Loucy (cell line): ENCODE measurements at regions not wholly inside any gene's neighbourhood (a gene's known extent, or its start where the extent isn't known, plus 50 kb on each side); places are given as distances from the start of the nearest gene placed in this dataset.

Experiments
- H2AFZ ChIP-seq: fragments of 200-600 bp; sonication (generic); 2 replicates; pipeline ENCODE4 v1.6.0; 2016; ENCODE audit warnings: antibody characterized with exemption, mild to moderate bottlenecking, low read length, moderate library complexity
- H3F3A ChIP-seq: fragments of 200-600 bp; 2 replicates; pipeline ENCODE4 v1.6.0; 2016; ENCODE audit warnings: antibody characterized with exemption, low read depth, mild to moderate bottlenecking
- H3K27me3 ChIP-seq: fragments of 200-600 bp; sonication (generic); 2 replicates; pipeline ENCODE4 v1.6.1; 2014; ENCODE audit warnings: low read length, mild to moderate bottlenecking; ENCODE audit not compliant: insufficient read depth, poor library complexity, severe bottlenecking
- H3K36me3 ChIP-seq: fragments of 200-600 bp; sonication (generic); 2 replicates; pipeline ENCODE4 v1.6.1; 2016; ENCODE audit warnings: low read length; ENCODE audit not compliant: insufficient read depth
- H3K4me1 ChIP-seq: fragments of 200-600 bp; sonication (generic); 2 replicates; pipeline ENCODE4 v1.5.1; 2014; ENCODE audit warnings: low read length, mild to moderate bottlenecking; ENCODE audit not compliant: insufficient read depth, poor library complexity, severe bottlenecking
- H3K4me2 ChIP-seq: fragments of 200-600 bp; sonication (generic); 2 replicates; pipeline ENCODE4 v1.6.0; 2014; ENCODE audit warnings: antibody characterized with exemption, low read length, low read depth, mild to moderate bottlenecking; ENCODE audit not compliant: poor library complexity, severe bottlenecking
- H3K4me3 ChIP-seq: fragments of 200-600 bp; sonication (generic); 2 replicates; pipeline ENCODE4 v1.5.1; 2014; ENCODE audit warnings: low read length, mild to moderate bottlenecking, mixed read lengths; ENCODE audit not compliant: poor library complexity, severe bottlenecking
- H3K79me2 ChIP-seq: fragments of 200-600 bp; sonication (generic); 2 replicates; pipeline ENCODE4 v1.6.1; 2014; ENCODE audit warnings: low read length; ENCODE audit not compliant: insufficient read depth
- H3K9ac ChIP-seq: fragments of 200-600 bp; sonication (generic); 2 replicates; pipeline ENCODE4 v1.6.0; 2014; ENCODE audit warnings: mild to moderate bottlenecking, low read depth, low read length, moderate library complexity; ENCODE audit not compliant: poor library complexity, severe bottlenecking
- H3K9me2 ChIP-seq: fragments of 200-600 bp; sonication (generic); replicated peaks from 2 replicates; pipeline ENCODE4 v1.6.1; 2016; ENCODE audit warnings: low read depth, low read length, mixed read lengths
- H3K9me3 ChIP-seq: fragments of 200-600 bp; sonication (generic); 2 replicates; pipeline ENCODE4 v1.6.1; 2014; ENCODE audit warnings: mild to moderate bottlenecking, antibody characterized with exemption, low read length, low read depth; ENCODE audit not compliant: insufficient read depth
- H4K20me1 ChIP-seq: fragments of 200-600 bp; sonication (generic); 2 replicates; pipeline ENCODE4 v1.6.0; 2014; ENCODE audit warnings: antibody characterized with exemption, low read length, mild to moderate bottlenecking; ENCODE audit not compliant: insufficient read depth, poor library complexity, severe bottlenecking
- EZH2phosphoT487 ChIP-seq: fragments of 200-600 bp; IDR thresholded peaks from 2 replicates; pipeline ENCODE4 v1.6.1; 2018; ENCODE audit warnings: antibody characterized with exemption, mild to moderate bottlenecking, moderate library complexity, borderline replicate concordance
- TF ChIP-seq, protein P1 (sequence below): fragments of 200-600 bp; sonication (generic); conservative IDR thresholded peaks from 2 replicates; pipeline ENCODE4 v1.5.1; 2014; ENCODE audit warnings: mild to moderate bottlenecking, antibody characterized with exemption, low read length

DNA sequence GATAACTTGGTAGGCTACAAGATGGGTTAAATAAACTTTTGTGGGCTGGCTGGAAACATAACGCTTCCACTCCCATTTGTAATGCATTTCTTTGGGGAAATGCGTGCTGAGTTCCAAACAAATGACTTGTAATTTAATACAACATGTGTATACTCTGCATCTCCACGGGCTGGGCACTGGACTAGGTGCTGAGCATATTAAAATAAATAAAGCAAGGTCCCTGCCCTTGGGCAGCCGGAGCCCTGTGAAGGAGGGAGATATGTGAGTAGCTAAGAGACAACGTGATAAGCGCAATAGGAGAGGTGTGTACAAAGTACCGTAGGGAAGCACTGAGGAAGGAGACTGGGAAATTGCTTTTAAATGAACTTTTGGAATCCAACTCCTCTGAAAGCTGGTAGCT lies 147.2 kb upstream of the RBPJ start:
- Histone ChIP-seq H3K9ac (no peak overlapping the region), H3K4me1 (no peaks in the 10 kb centered on the region), H3K9me2 (no peaks in the 10 kb centered on the region), H3K79me2 (no peaks in the 10 kb centered on the region), H3F3A (no peaks in the 10 kb centered on the region), H3K4me2 (no peak overlapping the region), H3K36me3 (no peaks in the 10 kb centered on the region), H3K9me3 (no peaks in the 10 kb centered on the region), H3K27me3 (no peaks in the 10 kb centered on the region), H2AFZ (no peak overlapping the region), H3K4me3 (no peak overlapping the region), H4K20me1 (no peaks in the 10 kb centered on the region)
- TF ChIP-seq, protein P1, sequence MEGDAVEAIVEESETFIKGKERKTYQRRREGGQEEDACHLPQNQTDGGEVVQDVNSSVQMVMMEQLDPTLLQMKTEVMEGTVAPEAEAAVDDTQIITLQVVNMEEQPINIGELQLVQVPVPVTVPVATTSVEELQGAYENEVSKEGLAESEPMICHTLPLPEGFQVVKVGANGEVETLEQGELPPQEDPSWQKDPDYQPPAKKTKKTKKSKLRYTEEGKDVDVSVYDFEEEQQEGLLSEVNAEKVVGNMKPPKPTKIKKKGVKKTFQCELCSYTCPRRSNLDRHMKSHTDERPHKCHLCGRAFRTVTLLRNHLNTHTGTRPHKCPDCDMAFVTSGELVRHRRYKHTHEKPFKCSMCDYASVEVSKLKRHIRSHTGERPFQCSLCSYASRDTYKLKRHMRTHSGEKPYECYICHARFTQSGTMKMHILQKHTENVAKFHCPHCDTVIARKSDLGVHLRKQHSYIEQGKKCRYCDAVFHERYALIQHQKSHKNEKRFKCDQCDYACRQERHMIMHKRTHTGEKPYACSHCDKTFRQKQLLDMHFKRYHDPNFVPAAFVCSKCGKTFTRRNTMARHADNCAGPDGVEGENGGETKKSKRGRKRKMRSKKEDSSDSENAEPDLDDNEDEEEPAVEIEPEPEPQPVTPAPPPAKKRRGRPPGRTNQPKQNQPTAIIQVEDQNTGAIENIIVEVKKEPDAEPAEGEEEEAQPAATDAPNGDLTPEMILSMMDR, result no peak
- TF ChIP-seq EZH2phosphoT487, result no peak

GRCh38 chr4:26174027-26174426 lies 146.8 kb upstream of the RBPJ start:
- Histone ChIP-seq H3K4me1 (no peaks in the 10 kb centered on the region), H3K36me3 (no peaks in the 10 kb centered on the region), H3K79me2 (no peaks in the 10 kb centered on the region), H3K27me3 (no peaks in the 10 kb centered on the region), H3K9me3 (no peaks in the 10 kb centered on the region), H3K9ac (no peak overlapping the region), H3K9me2 (no peaks in the 10 kb centered on the region), H4K20me1 (no peaks in the 10 kb centered on the region), H3K4me2 (no peak overlapping the region), H2AFZ (no peak overlapping the region), H3F3A (no peaks in the 10 kb centered on the region), H3K4me3 (no peak overlapping the region)
- TF ChIP-seq EZH2phosphoT487, result no peak
- TF ChIP-seq, protein P1, result no peak

DNA sequence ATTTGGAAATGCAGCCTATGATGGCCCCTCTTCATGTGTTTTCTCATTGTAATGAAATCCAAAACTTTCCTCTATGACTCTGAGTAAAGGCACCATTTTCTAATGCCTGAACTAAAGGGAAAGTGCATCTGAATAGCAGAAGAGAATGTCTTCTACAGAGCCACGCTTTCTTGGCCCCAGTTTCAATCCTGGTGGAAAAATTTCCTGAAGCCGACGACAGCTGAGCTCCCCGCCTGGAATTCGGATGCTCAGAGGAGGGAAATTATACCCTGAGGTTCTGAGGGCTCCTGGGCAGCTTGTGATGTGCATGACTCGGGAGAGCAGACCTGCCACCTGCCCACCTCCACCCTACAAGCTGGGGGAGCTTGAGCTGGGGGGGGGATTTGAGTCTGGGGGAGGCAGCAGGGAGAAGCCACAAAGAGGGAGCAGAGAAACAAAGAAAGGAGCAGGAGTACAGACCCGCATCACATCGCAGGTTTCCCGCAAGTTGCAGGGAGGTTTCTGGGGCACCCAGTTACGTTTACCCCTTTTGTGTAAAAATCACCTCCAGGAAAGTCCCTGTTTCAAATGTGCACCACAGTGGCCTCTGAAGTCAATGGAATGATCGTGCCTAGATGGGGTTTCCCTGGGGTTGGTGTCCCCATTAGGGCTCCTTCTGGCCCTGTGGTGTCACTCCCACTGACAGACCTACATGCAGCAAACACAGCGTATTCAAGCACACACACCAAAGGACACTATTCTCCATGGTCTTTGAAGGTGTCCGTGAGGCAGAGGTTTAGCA lies 145.6 kb upstream of the RBPJ start:
- no peaks in the 10 kb centered on the region for H3K79me2 ChIP-seq
- H3K4me3 ChIP-seq, result no peak overlapping the region
- H2AFZ ChIP-seq, result no peak overlapping the region
- no peaks in the 10 kb centered on the region for H4K20me1 ChIP-seq
- no peaks in the 10 kb centered on the region for H3K27me3 ChIP-seq
- no peaks in the 10 kb centered on the region for H3K9me3 ChIP-seq
- no peak for TF ChIP-seq EZH2phosphoT487
- TF ChIP-seq, protein P1, result no peak
- no peaks in the 10 kb centered on the region for H3F3A ChIP-seq
- no peaks in the 10 kb centered on the region for H3K36me3 ChIP-seq
- no peak overlapping the region for H3K4me2 ChIP-seq
- no peak overlapping the region for H3K9ac ChIP-seq
- no peaks in the 10 kb centered on the region for H3K4me1 ChIP-seq
- H3K9me2 ChIP-seq, result no peaks in the 10 kb centered on the region
